ENCODE measurements at regions not wholly inside any gene's neighbourhood (a gene's known extent, or its start where the extent isn't known, plus 50 kb on each side); places are given as distances from the start of the nearest gene placed in this dataset.

DNA sequence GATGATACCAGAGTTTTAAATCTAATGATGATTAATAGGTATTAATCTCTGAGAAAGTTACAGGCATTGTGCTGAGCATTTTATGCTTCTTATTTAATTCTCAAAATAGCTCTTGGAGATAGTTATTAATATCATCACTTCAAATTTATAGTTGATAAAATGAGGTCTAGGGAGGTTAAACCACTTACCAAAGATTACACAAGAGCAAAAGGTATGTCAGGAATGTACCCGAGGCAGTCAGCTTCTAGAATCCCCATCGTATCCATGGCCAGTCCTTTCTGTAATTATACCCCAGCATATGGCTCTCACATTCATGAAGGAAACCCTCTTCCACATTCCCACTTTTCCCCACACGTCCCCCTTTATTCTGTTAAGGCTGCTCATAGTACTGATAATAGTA, 421.3 kb downstream of the PYDC2 start:
- Mint-ChIP-seq H3K27me3 (ENCODE audit: unreplicated experiment) (no peaks in the 10 kb centered on the region), H3K4me1 (ENCODE audit: low read depth, unreplicated experiment) (no peaks in the 10 kb centered on the region), H3K4me3 (ENCODE audit: unreplicated experiment) (no peak overlapping the region), H3K27ac (ENCODE audit: unreplicated experiment) (no peak overlapping the region), H3K9me3 (ENCODE audit: unreplicated experiment) (no peaks in the 10 kb centered on the region), H3K36me3 (ENCODE audit: unreplicated experiment) (no peaks in the 10 kb centered on the region)
- DNase-seq: no peak
- TF ChIP-seq, protein P1, sequence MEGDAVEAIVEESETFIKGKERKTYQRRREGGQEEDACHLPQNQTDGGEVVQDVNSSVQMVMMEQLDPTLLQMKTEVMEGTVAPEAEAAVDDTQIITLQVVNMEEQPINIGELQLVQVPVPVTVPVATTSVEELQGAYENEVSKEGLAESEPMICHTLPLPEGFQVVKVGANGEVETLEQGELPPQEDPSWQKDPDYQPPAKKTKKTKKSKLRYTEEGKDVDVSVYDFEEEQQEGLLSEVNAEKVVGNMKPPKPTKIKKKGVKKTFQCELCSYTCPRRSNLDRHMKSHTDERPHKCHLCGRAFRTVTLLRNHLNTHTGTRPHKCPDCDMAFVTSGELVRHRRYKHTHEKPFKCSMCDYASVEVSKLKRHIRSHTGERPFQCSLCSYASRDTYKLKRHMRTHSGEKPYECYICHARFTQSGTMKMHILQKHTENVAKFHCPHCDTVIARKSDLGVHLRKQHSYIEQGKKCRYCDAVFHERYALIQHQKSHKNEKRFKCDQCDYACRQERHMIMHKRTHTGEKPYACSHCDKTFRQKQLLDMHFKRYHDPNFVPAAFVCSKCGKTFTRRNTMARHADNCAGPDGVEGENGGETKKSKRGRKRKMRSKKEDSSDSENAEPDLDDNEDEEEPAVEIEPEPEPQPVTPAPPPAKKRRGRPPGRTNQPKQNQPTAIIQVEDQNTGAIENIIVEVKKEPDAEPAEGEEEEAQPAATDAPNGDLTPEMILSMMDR (IDR thresholded peaks at IDR 0.05; ENCODE audit: partially characterized antibody, unreplicated experiment): no peak

DNA sequence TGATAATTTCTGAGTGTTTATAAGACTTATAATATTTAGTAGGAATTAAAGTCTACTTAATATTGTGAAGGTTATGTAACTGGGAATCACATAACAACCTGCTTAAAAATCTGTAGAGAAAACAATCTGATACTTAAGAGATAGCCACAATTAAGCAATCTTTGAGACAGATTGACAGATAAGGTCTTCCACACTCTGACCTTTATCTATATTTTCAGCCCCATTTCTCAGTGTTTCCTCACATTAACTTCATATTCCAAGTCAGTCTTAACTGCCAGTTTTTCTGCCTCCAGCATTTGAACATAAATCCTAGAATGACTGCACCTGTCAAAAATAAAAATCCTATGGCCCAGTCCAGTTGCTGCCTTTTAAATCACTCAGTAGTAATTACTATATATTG, 423.2 kb downstream of the PYDC2 start:
- DNase-seq: no peak
- H3K4me3 Mint-ChIP-seq (ENCODE audit: unreplicated experiment): no peak overlapping the region
- H3K27ac Mint-ChIP-seq (ENCODE audit: unreplicated experiment): no peak overlapping the region
- no peaks in the 10 kb centered on the region for H3K9me3 Mint-ChIP-seq (ENCODE audit: unreplicated experiment)
- no peaks in the 10 kb centered on the region for H3K36me3 Mint-ChIP-seq (ENCODE audit: unreplicated experiment)
- no peaks in the 10 kb centered on the region for H3K27me3 Mint-ChIP-seq (ENCODE audit: unreplicated experiment)
- no peaks in the 10 kb centered on the region for H3K4me1 Mint-ChIP-seq (ENCODE audit: low read depth, unreplicated experiment)
- TF ChIP-seq, protein P1 (IDR thresholded peaks at IDR 0.05; ENCODE audit: partially characterized antibody, unreplicated experiment): no peak

DNA sequence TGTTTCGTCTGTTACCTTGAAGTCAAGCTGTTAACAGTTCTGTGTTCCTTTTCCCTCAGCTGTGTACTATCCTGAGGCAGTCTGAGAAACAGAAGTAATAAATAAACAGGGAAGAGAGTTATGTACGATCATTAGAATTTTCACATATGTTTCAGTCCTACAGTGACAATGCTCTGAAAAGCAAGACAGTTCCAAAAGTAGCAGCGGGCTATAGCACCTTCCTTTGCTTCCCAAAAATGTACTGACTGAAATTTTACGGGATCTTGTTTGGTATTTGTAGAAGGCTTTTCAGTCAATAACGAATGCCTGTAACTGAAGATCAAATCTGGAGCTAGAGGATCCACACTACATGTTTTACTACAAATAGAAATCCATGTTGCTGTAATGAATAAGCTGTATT, 428.1 kb downstream of the PYDC2 start:
- H3K9me3 Mint-ChIP-seq (ENCODE audit: unreplicated experiment): no peaks in the 10 kb centered on the region
- H3K4me3 Mint-ChIP-seq (ENCODE audit: unreplicated experiment): no peak overlapping the region
- DNase-seq: no peak
- TF ChIP-seq, protein P1 (IDR thresholded peaks at IDR 0.05; ENCODE audit: partially characterized antibody, unreplicated experiment): no peak
- no peaks in the 10 kb centered on the region for H3K4me1 Mint-ChIP-seq (ENCODE audit: low read depth, unreplicated experiment)
- H3K27me3 Mint-ChIP-seq (ENCODE audit: unreplicated experiment): no peaks in the 10 kb centered on the region
- no peak overlapping the region for H3K27ac Mint-ChIP-seq (ENCODE audit: unreplicated experiment)
- H3K36me3 Mint-ChIP-seq (ENCODE audit: unreplicated experiment): no peaks in the 10 kb centered on the region

DNA sequence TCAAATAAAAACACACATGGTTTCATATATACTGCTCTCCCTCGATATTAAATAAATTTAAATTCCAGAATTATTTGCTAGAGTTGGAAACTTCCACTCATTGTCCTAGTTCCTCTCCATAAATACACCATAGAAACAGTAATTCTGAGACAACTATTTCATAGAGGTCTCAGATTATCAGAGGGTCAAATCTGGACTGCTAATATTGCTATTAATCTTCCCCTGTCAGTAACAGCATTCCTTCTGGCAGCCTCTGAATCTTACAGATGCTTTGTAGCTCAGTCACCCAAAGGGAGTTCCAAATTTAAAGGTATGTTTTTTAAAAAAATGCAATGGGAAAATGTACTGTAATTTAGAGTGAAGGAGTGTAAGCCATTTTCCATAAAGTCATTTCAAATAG, 428.8 kb downstream of the PYDC2 start:
- Mint-ChIP-seq H3K27ac (ENCODE audit: unreplicated experiment) (no peak overlapping the region), H3K36me3 (ENCODE audit: unreplicated experiment) (no peaks in the 10 kb centered on the region), H3K4me3 (ENCODE audit: unreplicated experiment) (no peak overlapping the region), H3K27me3 (ENCODE audit: unreplicated experiment) (no peaks in the 10 kb centered on the region), H3K4me1 (ENCODE audit: low read depth, unreplicated experiment) (no peaks in the 10 kb centered on the region), H3K9me3 (ENCODE audit: unreplicated experiment) (no peaks in the 10 kb centered on the region)
- DNase-seq: no peak
- TF ChIP-seq, protein P1 (IDR thresholded peaks at IDR 0.05; ENCODE audit: partially characterized antibody, unreplicated experiment): no peak

DNA sequence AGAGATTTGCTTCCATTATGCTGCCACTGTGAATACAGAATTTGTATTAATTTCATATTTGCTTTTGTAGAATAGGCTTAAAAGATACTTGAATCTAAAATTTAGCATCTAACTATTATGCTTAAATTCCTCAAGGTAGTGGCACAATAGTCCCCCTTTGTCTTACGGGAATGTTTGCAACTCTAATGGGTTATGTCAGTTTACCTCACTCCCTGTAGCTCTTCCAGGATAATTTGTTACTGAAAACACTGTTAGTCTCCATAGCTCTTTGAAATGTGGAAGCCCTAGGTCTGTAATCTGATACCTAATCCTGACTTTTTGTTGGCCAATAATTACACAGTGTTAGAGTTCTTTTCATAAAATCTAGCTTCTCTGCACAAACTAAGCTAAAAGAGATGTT, 433.4 kb downstream of the PYDC2 start:
- Mint-ChIP-seq H3K36me3 (ENCODE audit: unreplicated experiment) (no peaks in the 10 kb centered on the region), H3K27me3 (ENCODE audit: unreplicated experiment) (no peaks in the 10 kb centered on the region), H3K4me1 (ENCODE audit: low read depth, unreplicated experiment) (no peaks in the 10 kb centered on the region), H3K4me3 (ENCODE audit: unreplicated experiment) (no peak overlapping the region), H3K9me3 (ENCODE audit: unreplicated experiment) (no peaks in the 10 kb centered on the region), H3K27ac (ENCODE audit: unreplicated experiment) (no peak overlapping the region)
- no peak for DNase-seq
- TF ChIP-seq, protein P1 (IDR thresholded peaks at IDR 0.05; ENCODE audit: partially characterized antibody, unreplicated experiment): no peak
